ENCODE measurements at regions not wholly inside any gene's neighbourhood (a gene's known extent, or its start where the extent isn't known, plus 50 kb on each side); places are given as distances from the start of the nearest gene placed in this dataset.
"Not testable (repeated sequence)": the region's sequence is repeated elsewhere in the genome, so short reads cannot be mapped to it uniquely, and the experiment has no call there.

- not testable (repeated sequence) for DNase-seq (ENCODE audit: low read depth in 2 of 2)
These were observed 161.0 kb downstream of the ADRA2C start for GRCh38 chr4:3926969-3927755.

- DNase-seq (ENCODE audit: low read depth in 2 of 2): not testable (repeated sequence)
These were observed 163.2 kb downstream of the ADRA2C start for GRCh38 chr4:3929431-3929830.

GRCh38 chr4:3932734-3933133 is 166.5 kb downstream of the ADRA2C start:
- DNase-seq (ENCODE audit: low read depth in 2 of 2): not testable (repeated sequence)

GRCh38 chr4:3935406-3935805 is 169.2 kb downstream of the ADRA2C start:
- DNase-seq (ENCODE audit: low read depth in 2 of 2): not testable (repeated sequence)

GRCh38 chr4:3936184-3936583 is 170.0 kb downstream of the ADRA2C start:
- DNase-seq (ENCODE audit: low read depth in 2 of 2): no peak

GRCh38 chr4:3937849-3938562 is 171.8 kb downstream of the ADRA2C start:
- not testable (repeated sequence) for DNase-seq (ENCODE audit: low read depth in 2 of 2)

GRCh38 chr4:3938676-3939075 is 172.5 kb downstream of the ADRA2C start:
- DNase-seq (ENCODE audit: low read depth in 2 of 2): not testable (repeated sequence)

GRCh38 chr4:3939954-3940591 is 173.9 kb downstream of the ADRA2C start:
- DNase-seq (ENCODE audit: low read depth in 2 of 2): not testable (repeated sequence)

- not testable (repeated sequence) for DNase-seq (ENCODE audit: low read depth in 2 of 2)
These were observed 175.7 kb downstream of the ADRA2C start for GRCh38 chr4:3941735-3942522.

- peak in 1 of 2 donors; percentile 18 for DNase-seq (ENCODE audit: low read depth in 2 of 2)
These were observed 176.4 kb downstream of the ADRA2C start for GRCh38 chr4:3942569-3942971.

GRCh38 chr4:3943051-3943450 is 176.9 kb downstream of the ADRA2C start:
- not testable (repeated sequence) for DNase-seq (ENCODE audit: low read depth in 2 of 2)

GRCh38 chr4:3945511-3946290 is 179.5 kb downstream of the ADRA2C start:
- no peak for DNase-seq (ENCODE audit: low read depth in 2 of 2)

- DNase-seq (ENCODE audit: low read depth in 2 of 2): not testable (repeated sequence)
These were observed 180.4 kb downstream of the ADRA2C start for GRCh38 chr4:3946553-3946952.

GRCh38 chr4:3947761-3948160 is 181.6 kb downstream of the ADRA2C start:
- DNase-seq (ENCODE audit: low read depth in 2 of 2): not testable (repeated sequence)

- DNase-seq (ENCODE audit: low read depth in 2 of 2): not testable (repeated sequence)
These were observed 182.0 kb downstream of the ADRA2C start for GRCh38 chr4:3948210-3948609.

- DNase-seq (ENCODE audit: low read depth in 2 of 2): not testable (repeated sequence)
These were observed 183.7 kb downstream of the ADRA2C start for GRCh38 chr4:3949916-3950315.

GRCh38 chr4:3952443-3953139 is 186.4 kb downstream of the ADRA2C start:
- not testable (repeated sequence) for DNase-seq (ENCODE audit: low read depth in 2 of 2)

GRCh38 chr4:3953140-3953489 is 186.9 kb downstream of the ADRA2C start:
- DNase-seq (ENCODE audit: low read depth in 2 of 2): not testable (repeated sequence)

GRCh38 chr4:3954540-3955320 is 188.5 kb downstream of the ADRA2C start:
- peak; percentile 14 to 26 for DNase-seq (ENCODE audit: low read depth in 2 of 2)
